Vagina (tissue), 2 donors: ENCODE measurements at regions not wholly inside any gene's neighbourhood (a gene's known extent, or its start where the extent isn't known, plus 50 kb on each side); places are given as distances from the start of the nearest gene placed in this dataset.

Source experiments
- POLR2AphosphoS5 ChIP-seq, 2 donors: sonication (generic); formaldehyde crosslinking; IDR thresholded peaks; one replicate each; pipeline ENCODE4 v1.9.0; 2017; ENCODE audit warnings: antibody characterized with exemption in 2 of 2, mild to moderate bottlenecking in 2 of 2, low read depth in 1 of 2; ENCODE audit not compliant: insufficient read depth in 1 of 2
- TF ChIP-seq, protein P1 (sequence below), 3 experiments: fragments of 450-650 bp in 2 of 3; fragments of 200-600 bp in 1 of 3; sonication (generic) in 1 of 3; IDR thresholded peaks; one replicate each; pipeline ENCODE4 v1.5.1; 2017 to 2019; ENCODE audit warnings: antibody characterized with exemption in 3 of 3, mild to moderate bottlenecking in 2 of 3, moderate library complexity in 2 of 3

DNA sequence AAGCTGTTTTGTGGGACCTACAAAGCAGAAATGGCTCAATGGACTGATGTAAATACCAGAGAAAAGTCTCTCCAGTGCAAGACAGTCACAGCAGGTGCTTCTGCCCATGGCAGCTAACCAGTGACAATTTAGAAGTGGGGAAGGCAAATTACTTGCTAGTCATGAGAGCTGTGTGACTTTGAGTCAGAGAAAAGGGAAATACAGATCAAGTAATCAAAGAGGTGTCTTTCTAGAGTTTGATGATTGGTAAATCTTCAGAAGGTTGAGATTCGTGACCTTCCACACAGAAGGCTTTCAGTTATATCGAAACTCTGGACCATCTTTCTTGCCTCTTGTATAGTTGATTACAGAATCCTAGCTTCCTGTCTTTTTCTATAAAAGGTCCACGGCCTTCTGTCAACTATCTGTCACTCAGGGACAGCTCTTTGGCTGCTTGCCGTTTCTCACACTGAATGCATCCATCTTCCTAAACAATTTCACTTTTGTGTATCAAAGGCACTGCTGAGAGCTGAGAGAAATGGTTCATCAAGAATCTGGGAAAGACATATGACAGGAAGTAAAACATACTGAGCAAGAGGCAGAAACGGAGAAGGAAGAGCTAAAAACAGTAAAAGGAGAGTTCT is 993.9 kb upstream of the ACO1 start:
- TF ChIP-seq, protein P1, sequence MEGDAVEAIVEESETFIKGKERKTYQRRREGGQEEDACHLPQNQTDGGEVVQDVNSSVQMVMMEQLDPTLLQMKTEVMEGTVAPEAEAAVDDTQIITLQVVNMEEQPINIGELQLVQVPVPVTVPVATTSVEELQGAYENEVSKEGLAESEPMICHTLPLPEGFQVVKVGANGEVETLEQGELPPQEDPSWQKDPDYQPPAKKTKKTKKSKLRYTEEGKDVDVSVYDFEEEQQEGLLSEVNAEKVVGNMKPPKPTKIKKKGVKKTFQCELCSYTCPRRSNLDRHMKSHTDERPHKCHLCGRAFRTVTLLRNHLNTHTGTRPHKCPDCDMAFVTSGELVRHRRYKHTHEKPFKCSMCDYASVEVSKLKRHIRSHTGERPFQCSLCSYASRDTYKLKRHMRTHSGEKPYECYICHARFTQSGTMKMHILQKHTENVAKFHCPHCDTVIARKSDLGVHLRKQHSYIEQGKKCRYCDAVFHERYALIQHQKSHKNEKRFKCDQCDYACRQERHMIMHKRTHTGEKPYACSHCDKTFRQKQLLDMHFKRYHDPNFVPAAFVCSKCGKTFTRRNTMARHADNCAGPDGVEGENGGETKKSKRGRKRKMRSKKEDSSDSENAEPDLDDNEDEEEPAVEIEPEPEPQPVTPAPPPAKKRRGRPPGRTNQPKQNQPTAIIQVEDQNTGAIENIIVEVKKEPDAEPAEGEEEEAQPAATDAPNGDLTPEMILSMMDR (IDR thresholded peaks at IDR 0.05) = no peak
- no peak for TF ChIP-seq POLR2AphosphoS5 (IDR thresholded peaks at IDR 0.05; ENCODE audit: insufficient read depth in 1 of 2, low read depth in 1 of 2)
